Immature natural killer cell (primary cell): ENCODE measurements at regions not wholly inside any gene's neighbourhood (a gene's known extent, or its start where the extent isn't known, plus 50 kb on each side); places are given as distances from the start of the nearest gene placed in this dataset.
"Not testable (repeated sequence)": the region's sequence is repeated elsewhere in the genome, so short reads cannot be mapped to it uniquely, and the experiment has no call there.

ENCODE experiments used
- DNase-seq, 3 donors: peaks; one replicate each; pipeline ENCODE4 v3.0.0; 2022; ENCODE audit warnings: mixed read lengths in 1 of 3
- H3K27ac Mint-ChIP-seq, 6 donors: one replicate each; pipeline ENCODE4 v1.8.0; 2020; ENCODE audit warnings: mixed read lengths in 6 of 6, mild to moderate bottlenecking in 5 of 6, inconsistent platforms in 4 of 6, moderate library complexity in 3 of 6
- H3K27me3 Mint-ChIP-seq, 3 donors: one replicate each; pipeline ENCODE4 v1.8.0; 2020 to 2021; ENCODE audit warnings: low read depth in 3 of 3, mild to moderate bottlenecking in 3 of 3, mixed read lengths in 3 of 3, moderate library complexity in 3 of 3, inconsistent platforms in 1 of 3
- H3K36me3 Mint-ChIP-seq, 3 donors: one replicate each; pipeline ENCODE4 v1.8.0; 2020; ENCODE audit warnings: mixed read lengths in 3 of 3, inconsistent platforms in 2 of 3, mild to moderate bottlenecking in 2 of 3
- H3K4me1 Mint-ChIP-seq, 2 donors: one replicate each; pipeline ENCODE4 v1.8.0; 2020; ENCODE audit warnings: inconsistent platforms in 2 of 2, mild to moderate bottlenecking in 2 of 2, mixed read lengths in 2 of 2, moderate library complexity in 1 of 2
- H3K4me3 Mint-ChIP-seq, 5 donors: one replicate each; pipeline ENCODE4 v1.8.0; 2020; ENCODE audit warnings: mild to moderate bottlenecking in 5 of 5, mixed read lengths in 5 of 5, inconsistent platforms in 3 of 5, moderate library complexity in 3 of 5
- H3K9me3 Mint-ChIP-seq, 6 donors: one replicate each; pipeline ENCODE4 v1.8.0; 2020; ENCODE audit warnings: mild to moderate bottlenecking in 6 of 6, mixed read lengths in 6 of 6, inconsistent platforms in 4 of 6, moderate library complexity in 3 of 6

DNA sequence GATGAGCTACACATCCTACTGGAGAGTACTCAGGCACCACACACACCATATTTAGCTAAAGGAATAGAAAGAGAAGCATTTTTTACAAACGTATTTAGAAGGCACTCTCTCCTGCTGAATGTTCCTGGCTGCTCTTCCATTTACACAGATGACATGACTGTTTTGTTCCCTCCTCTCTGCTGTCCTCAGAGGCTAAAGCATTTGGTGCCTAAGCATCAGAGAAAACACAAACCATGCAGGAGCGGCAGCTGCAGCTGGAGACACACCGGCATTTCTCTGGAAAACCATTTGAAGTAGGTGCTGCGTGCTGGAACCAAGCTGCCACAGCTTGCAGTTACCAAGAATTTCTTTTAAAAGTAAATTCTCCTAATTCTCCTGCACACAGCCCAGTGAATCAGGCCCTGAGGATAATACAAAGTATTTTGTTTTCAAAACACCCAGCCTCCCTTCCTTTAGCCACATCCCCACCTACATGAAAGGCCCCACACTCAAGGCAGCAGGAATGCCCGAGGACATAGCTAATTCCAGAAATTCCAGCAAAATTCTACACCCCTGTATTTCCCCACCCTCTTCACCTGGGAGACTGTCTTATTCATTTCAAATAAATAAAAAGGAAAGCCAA is 488.9 kb upstream of the SOX11 start:
- DNase-seq: no peak
- Mint-ChIP-seq H3K27me3 (peaks cover 0 to 2% (median 0%) of the 10 kb centered on the region in 3 donors), H3K9me3 (peaks cover 10 to 31% (median 16%) of the 10 kb centered on the region in 6 donors), H3K27ac (no peak overlapping the region), H3K4me1 (no peaks in the 10 kb centered on the region), H3K36me3 (no peaks in the 10 kb centered on the region), H3K4me3 (no peak overlapping the region)

DNA sequence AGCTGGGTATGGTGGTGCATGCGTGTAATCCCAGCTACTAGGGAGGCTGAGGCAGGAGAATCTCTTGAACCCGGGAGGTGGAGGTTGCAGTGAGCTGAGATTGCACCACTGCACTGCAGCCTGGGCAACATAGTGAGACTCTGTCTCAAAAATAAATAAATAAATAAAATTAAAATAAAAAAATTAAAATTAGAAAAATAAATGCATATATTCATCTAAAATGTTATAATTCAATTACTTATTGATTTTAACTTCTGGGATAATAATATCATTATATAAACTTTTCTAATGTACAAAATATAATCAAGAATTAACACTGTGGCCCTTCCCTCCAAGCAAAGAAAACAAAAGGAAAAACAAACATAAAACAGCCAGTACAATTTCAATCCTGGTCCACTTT is 485.4 kb upstream of the SOX11 start:
- H3K4me1 Mint-ChIP-seq, H3K36me3 Mint-ChIP-seq, H3K27me3 Mint-ChIP-seq: not testable (repeated sequence)

DNA sequence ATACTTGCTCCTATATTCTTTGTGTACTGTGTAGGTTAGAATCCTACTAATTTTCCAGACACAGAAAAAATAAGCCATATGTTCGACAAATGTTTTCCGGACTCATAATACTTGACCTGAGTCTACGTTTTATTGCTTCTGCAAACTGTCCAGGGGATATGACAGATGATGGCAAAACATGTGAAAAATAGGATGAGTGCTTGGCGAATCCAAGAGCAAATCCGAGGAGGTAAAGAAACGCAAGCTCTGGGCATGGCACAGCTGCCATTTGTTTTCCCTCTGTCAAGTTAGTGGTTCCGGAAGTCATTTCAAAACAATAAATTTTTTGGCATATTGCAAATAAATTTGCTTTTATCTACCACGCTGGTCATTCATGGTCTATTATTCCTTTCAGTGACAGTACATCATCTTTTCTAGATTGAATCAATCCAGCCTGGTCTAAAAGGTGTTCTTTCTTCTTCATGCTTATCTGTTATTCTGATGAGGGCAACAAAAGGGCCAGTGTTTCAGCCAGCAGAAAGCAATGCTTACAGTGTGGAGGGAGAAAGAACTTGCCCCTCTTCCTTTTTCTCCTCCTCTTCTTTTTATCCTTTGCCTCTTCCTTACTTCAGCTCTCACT is 476.1 kb upstream of the SOX11 start:
- Mint-ChIP-seq H3K9me3 (peaks cover 1 to 21% (median 17%) of the 10 kb centered on the region in 6 donors), H3K4me3 (no peak overlapping the region), H3K36me3 (no peaks in the 10 kb centered on the region), H3K27me3 (peaks cover 0 to 2% (median 0%) of the 10 kb centered on the region in 3 donors), H3K4me1 (no peaks in the 10 kb centered on the region), H3K27ac (no peak overlapping the region)
- DNase-seq: no peak

More for the DNA sequence above, 485.4 kb upstream of the SOX11 start:
- H3K4me3 Mint-ChIP-seq, DNase-seq, H3K27ac Mint-ChIP-seq: not testable (repeated sequence)
- peaks cover 0 to 29% (median 14%) of the 10 kb centered on the region in 6 donors for H3K9me3 Mint-ChIP-seq

DNA sequence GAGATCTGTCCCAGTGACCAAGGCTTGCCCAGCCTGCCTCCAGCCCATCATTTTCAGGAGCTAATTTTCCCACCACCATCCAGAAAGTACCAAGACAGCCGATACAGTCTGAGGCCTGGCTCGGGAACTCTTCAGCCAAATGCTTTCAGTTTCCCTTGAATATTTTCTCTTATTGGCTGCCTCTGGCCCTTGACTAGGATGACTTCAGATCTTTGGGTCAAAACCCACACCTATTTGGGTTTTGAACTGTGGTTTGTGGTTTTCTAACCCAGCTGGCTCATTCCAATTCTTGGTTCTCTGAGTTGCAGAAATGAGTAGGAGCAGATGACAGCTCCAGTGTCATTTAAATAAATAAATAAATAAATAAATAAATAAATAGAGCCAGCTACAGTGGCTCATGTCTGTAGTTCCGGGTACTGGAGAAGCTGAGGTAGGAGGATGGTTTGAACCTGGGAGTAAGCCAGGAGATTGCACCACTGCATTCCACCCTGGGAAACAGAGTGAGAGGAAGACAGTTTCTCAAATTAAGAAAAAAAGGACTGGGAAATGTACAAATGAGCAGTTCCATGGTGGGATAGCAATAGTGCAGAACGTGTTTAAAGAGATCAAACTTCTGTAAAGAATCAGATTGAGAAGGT is 465.0 kb upstream of the SOX11 start:
- no peak for DNase-seq
- peaks cover 0 to 31% (median 18%) of the 10 kb centered on the region in 6 donors for H3K9me3 Mint-ChIP-seq

DNA sequence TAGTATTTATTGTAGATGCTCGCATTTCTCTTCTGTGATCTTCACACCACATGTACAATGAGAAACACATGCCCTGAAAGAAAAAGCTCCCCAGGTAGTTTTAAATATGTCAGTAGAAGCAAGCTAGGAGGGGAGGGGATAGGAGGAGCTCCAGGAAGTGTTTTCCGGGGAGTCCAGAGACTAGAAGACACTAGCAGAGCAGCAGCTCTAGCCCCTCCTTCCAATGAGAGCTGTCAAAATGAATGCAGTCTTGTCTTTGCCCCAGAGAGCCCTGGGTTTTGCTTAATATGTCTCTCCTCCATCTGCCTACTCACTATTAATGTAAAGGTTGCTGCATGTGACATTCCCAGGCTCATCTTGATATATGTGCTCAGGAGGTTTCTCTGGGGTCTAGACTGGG is 462.6 kb upstream of the SOX11 start:
- Mint-ChIP-seq H3K27me3 (no peaks in the 10 kb centered on the region), H3K9me3 (peaks cover 1 to 30% (median 16%) of the 10 kb centered on the region in 6 donors), H3K27ac (no peak overlapping the region), H3K4me1 (no peaks in the 10 kb centered on the region), H3K36me3 (no peaks in the 10 kb centered on the region), H3K4me3 (no peak overlapping the region)
- DNase-seq: no peak

More for the DNA sequence above, 465.0 kb upstream of the SOX11 start:
- Mint-ChIP-seq H3K4me1 (no peaks in the 10 kb centered on the region), H3K36me3 (no peaks in the 10 kb centered on the region), H3K27ac (no peak overlapping the region), H3K4me3 (no peak overlapping the region), H3K27me3 (no peaks in the 10 kb centered on the region)

DNA sequence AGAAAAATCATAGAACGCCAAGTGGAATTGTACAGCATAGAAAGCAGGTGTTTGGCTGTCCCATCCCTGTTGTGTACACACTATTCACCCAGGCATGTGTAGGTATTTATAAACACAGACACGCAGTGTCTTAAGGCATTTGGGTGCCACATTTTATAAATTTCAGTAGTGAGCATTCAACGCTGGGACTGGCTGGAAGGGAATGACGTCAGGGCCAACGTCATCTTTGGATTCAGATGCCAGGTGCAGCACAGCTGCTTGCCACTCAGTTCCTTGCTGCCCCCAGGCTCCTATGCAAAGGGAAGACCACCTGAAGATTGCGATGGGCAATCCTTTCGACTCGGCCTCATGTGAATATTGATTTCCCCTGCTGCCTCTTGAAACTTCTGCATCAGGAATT is 461.7 kb upstream of the SOX11 start:
- H3K9me3 Mint-ChIP-seq: peaks cover 4 to 27% (median 18%) of the 10 kb centered on the region in 6 donors
- no peak for DNase-seq
- H3K4me3 Mint-ChIP-seq: no peak overlapping the region
- H3K36me3 Mint-ChIP-seq: no peaks in the 10 kb centered on the region
- no peak overlapping the region for H3K27ac Mint-ChIP-seq
- H3K27me3 Mint-ChIP-seq: no peaks in the 10 kb centered on the region
- H3K4me1 Mint-ChIP-seq: no peaks in the 10 kb centered on the region

DNA sequence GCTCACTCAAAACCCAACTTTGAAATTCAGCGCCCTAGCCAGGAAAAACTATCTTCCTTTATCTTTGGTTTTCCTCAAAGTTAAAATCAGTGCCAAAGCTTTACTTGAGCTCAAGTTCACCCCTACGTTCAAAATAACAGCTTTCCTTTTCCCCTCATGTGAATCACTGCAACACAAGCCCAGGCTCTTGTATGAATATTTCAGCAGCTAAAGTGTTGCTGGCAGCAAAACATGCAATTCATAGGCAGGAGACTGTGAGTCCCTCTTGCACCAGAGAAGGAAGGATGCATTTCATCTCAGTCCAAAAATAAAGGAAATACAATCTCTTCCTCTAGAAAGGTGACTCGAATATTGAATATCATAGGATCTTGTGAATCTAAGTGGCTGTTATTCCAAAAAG is 461.3 kb upstream of the SOX11 start:
- H3K27me3 Mint-ChIP-seq: no peaks in the 10 kb centered on the region

DNA sequence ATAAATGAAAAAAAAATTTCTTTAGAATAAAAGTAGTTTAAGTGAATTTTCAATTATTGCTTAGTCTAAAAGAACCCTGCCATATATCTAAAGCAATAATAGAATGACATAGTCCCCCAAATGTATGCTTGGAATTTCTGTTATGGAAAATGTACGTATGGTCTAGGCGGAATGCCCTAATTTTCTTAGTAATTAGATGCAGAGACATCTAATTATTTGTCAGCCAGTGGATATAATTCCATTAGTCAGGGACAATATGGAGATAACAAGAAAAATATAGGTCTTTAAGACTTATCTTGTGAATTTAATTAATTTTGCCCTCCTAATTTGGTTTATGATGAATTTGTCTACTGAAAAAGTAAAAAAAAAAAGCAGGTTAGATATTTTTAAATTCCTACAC is 460.9 kb upstream of the SOX11 start:
- H3K9me3 Mint-ChIP-seq: peaks cover 6 to 27% (median 15%) of the 10 kb centered on the region in 6 donors
- no peak overlapping the region for H3K27ac Mint-ChIP-seq
- no peaks in the 10 kb centered on the region for H3K36me3 Mint-ChIP-seq
- H3K4me1 Mint-ChIP-seq: no peaks in the 10 kb centered on the region
- DNase-seq: no peak
- H3K27me3 Mint-ChIP-seq: no peaks in the 10 kb centered on the region
- H3K4me3 Mint-ChIP-seq: no peak overlapping the region

More for the DNA sequence above, 461.3 kb upstream of the SOX11 start:
- no peak overlapping the region for H3K27ac Mint-ChIP-seq
- H3K36me3 Mint-ChIP-seq: no peaks in the 10 kb centered on the region
- H3K9me3 Mint-ChIP-seq: peaks cover 4 to 27% (median 16%) of the 10 kb centered on the region in 6 donors
- no peak overlapping the region for H3K4me3 Mint-ChIP-seq
- no peaks in the 10 kb centered on the region for H3K4me1 Mint-ChIP-seq
- no peak for DNase-seq

DNA sequence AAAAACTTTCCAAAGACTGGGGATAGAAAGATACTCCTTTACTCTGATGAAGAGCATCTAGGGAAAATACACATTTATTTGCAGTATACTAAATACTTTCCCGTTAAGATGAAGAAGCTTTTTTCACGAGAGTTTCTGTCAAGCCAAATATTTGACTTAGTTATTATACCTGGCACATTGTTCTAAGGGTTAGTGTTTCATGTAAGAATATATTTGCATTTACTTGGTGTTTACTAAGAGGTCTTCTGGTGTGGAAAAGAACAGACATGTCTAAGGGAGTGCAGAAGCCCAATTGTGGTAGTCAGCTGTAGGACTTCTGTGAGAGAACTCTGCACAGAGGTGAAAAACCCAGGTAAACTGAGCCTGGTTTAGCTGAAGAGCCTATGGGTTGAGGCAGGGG is 457.6 kb upstream of the SOX11 start:
- H3K4me3 Mint-ChIP-seq: no peak overlapping the region
- no peak for DNase-seq
- H3K27ac Mint-ChIP-seq: no peak overlapping the region
- H3K36me3 Mint-ChIP-seq: no peaks in the 10 kb centered on the region
- H3K9me3 Mint-ChIP-seq: peaks cover 0 to 41% (median 12%) of the 10 kb centered on the region in 6 donors
- H3K27me3 Mint-ChIP-seq: no peaks in the 10 kb centered on the region
- H3K4me1 Mint-ChIP-seq: no peaks in the 10 kb centered on the region

DNA sequence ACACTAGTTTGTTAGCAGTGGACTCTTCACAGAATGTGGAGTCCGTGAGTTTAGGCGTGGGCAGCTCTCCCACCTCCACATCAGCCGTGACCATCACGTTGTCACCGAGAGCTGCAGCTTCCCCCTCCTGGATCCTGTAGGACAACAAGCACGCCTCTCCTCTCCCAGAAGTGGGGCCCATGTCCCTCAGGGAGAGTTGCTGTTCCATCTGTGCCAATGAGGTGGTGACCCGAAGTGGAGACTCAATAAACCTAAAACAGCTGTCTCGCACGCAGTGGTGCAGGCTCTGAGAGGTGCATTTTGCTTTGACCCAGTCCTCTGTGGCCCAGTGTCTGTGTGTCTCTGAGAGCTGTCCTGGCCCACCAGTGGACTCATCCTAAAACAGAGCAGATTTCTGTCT is 456.5 kb upstream of the SOX11 start:
- no peaks in the 10 kb centered on the region for H3K4me1 Mint-ChIP-seq
- no peaks in the 10 kb centered on the region for H3K27me3 Mint-ChIP-seq
- DNase-seq: no peak
- H3K4me3 Mint-ChIP-seq: no peak overlapping the region
- H3K36me3 Mint-ChIP-seq: no peaks in the 10 kb centered on the region
- no peak overlapping the region for H3K27ac Mint-ChIP-seq
- peaks cover 3 to 37% (median 11%) of the 10 kb centered on the region in 6 donors for H3K9me3 Mint-ChIP-seq

DNA sequence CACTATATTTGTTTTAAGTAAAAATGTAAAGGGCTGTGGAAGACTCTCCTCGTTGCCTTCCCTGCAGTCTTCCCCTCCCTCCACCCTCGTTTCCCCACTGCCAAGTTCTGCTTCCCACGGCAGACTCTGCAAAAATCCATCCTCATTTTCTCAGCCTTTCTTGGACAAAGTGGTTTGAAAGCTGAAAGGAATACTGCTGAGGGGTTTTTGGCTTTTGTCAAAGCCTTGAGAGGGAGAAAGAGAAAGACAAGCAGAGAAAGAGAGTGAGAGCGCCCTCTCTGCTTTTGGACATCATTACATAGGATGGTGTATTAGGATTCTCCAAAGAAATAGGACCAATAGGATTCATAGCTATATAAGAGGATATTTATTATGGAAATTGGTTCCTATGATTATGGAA is 455.9 kb upstream of the SOX11 start:
- H3K36me3 Mint-ChIP-seq: no peaks in the 10 kb centered on the region
- no peaks in the 10 kb centered on the region for H3K4me1 Mint-ChIP-seq
- no peak for DNase-seq
- H3K27ac Mint-ChIP-seq: no peak overlapping the region
- H3K9me3 Mint-ChIP-seq: peaks cover 5 to 36% (median 13%) of the 10 kb centered on the region in 6 donors
- no peaks in the 10 kb centered on the region for H3K27me3 Mint-ChIP-seq
- H3K4me3 Mint-ChIP-seq: no peak overlapping the region

DNA sequence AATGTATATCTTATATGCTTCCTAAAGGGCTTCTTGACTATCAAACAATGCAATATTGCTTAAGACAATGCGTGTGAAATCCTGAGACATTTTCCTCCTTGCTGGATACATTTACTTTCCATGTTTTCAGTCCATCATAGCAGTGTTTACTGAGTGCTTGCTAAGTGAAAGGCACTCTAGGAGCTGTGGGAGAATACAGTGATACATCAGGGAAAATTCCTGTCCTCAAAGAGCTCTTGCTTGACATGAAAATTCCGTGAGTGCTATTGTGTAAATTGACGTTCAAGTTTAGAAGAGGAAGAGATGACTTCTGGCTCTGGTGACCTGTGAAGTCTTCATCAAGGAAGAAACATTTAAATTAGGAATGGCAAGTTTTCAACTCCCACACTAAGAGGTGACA is 449.4 kb upstream of the SOX11 start:
- peaks cover 10 to 28% (median 13%) of the 10 kb centered on the region in 6 donors for H3K9me3 Mint-ChIP-seq
- H3K27ac Mint-ChIP-seq: no peak overlapping the region
- no peaks in the 10 kb centered on the region for H3K27me3 Mint-ChIP-seq
- H3K4me1 Mint-ChIP-seq: no peaks in the 10 kb centered on the region
- H3K36me3 Mint-ChIP-seq: no peaks in the 10 kb centered on the region
- DNase-seq: no peak
- no peak overlapping the region for H3K4me3 Mint-ChIP-seq

DNA sequence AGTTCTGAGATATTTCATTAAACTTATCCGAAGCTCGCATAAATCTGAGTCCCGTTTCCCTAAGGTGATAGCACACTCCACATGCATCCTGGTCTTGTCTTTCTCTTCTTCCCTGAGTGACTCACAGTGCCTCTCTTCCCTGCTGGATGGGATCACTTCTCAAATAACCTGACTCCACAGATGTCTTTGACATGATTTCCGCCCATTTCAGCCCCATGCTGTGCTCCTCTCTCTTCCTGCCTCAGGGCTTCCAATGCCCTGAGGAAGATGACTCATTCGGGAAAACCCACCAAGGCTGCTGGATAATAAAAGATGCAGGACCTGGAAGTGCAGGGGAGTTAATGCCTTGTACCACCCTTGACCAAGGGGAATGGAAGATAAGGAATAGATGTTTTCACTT is 441.7 kb upstream of the SOX11 start:
- no peak overlapping the region for H3K4me3 Mint-ChIP-seq

DNA sequence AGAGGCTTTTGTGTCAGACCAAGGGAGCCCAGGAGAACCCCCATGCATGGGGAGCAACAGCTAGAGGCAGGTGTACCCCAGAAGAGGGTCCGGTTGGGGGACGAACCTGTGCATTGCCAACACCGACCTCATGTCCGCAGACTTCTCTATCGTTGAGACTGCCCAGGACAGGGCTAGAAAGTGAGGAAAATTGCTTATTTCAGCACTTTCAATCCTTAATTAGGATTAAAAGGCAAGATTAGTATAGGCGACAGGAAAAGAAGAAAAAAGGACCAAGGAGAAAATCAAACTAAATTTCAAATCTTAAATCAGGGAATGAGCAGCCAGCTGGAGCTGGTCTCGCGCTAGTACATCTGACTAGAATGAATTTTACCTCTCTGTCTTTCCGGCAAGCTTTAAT is 438.9 kb upstream of the SOX11 start:
- no peaks in the 10 kb centered on the region for H3K4me1 Mint-ChIP-seq
- H3K27ac Mint-ChIP-seq: no peak overlapping the region

More for the DNA sequence above, 441.7 kb upstream of the SOX11 start:
- Mint-ChIP-seq H3K27ac (no peak overlapping the region), H3K27me3 (no peaks in the 10 kb centered on the region), H3K4me1 (no peaks in the 10 kb centered on the region), H3K9me3 (peaks cover 10 to 48% (median 19%) of the 10 kb centered on the region in 6 donors), H3K36me3 (no peaks in the 10 kb centered on the region)
- no peak for DNase-seq

More for the DNA sequence above, 438.9 kb upstream of the SOX11 start:
- Mint-ChIP-seq H3K36me3 (no peaks in the 10 kb centered on the region), H3K27me3 (peaks cover 0 to 1% (median 0%) of the 10 kb centered on the region in 3 donors), H3K9me3 (peaks cover 9 to 52% (median 17%) of the 10 kb centered on the region in 6 donors), H3K4me3 (no peak overlapping the region)
- DNase-seq: no peak
